CD14-positive monocyte (primary cell): ENCODE measurements at regions not wholly inside any gene's neighbourhood (a gene's known extent, or its start where the extent isn't known, plus 50 kb on each side); places are given as distances from the start of the nearest gene placed in this dataset.

Experiments used
- DNase-seq, 3 donors: peaks; one replicate each; pipeline ENCODE4 v3.0.0-alpha.2; 2011 to 2022
- H2AFZ ChIP-seq: 2 replicates; pipeline ENCODE4 v1.6.0; 2012; ENCODE audit warnings: mild to moderate bottlenecking, low read depth, low read length, inconsistent platforms; ENCODE audit not compliant: insufficient read depth, poor library complexity, severe bottlenecking
- H3K27ac ChIP-seq, 2 donors: 1 replicate in 1 of 2; 2 replicates in 1 of 2; pipeline ENCODE4 v1.5.1; 2012 to 2013; ENCODE audit warnings: low read length in 2 of 2, control low read depth in 1 of 2, inconsistent platforms in 1 of 2, low read depth in 1 of 2, mild to moderate bottlenecking in 1 of 2
- H3K27me3 ChIP-seq, 2 donors: one replicate each; pipeline versions ENCODE4 v1.6.0 to v1.6.1; 2011 to 2013; ENCODE audit warnings: low read length in 2 of 2; ENCODE audit not compliant: control insufficient read depth in 2 of 2, insufficient read depth in 2 of 2
- H3K36me3 ChIP-seq, 2 donors: replicated peaks in 1 of 2; 1 replicate in 1 of 2; 2 replicates in 1 of 2; pipeline versions ENCODE4 v1.5.1 to v1.6.1; 2012 to 2013; ENCODE audit warnings: low read length in 2 of 2, control low read depth in 1 of 2, inconsistent platforms in 1 of 2, mild to moderate bottlenecking in 1 of 2; ENCODE audit not compliant: insufficient read depth in 2 of 2, control insufficient read depth in 1 of 2
- H3K4me1 ChIP-seq, 2 donors: 1 replicate in 1 of 2; 2 replicates in 1 of 2; pipeline versions ENCODE4 v1.5.1 to v1.6.1; 2012 to 2013; ENCODE audit warnings: low read length in 2 of 2, control low read depth in 1 of 2, inconsistent platforms in 1 of 2, mild to moderate bottlenecking in 1 of 2, moderate library complexity in 1 of 2; ENCODE audit not compliant: insufficient read depth in 2 of 2, control insufficient read depth in 1 of 2
- H3K4me2 ChIP-seq: replicated peaks from 2 replicates; pipeline ENCODE3; 2012; ENCODE audit warnings: low read length, moderate library complexity, mild to moderate bottlenecking; ENCODE audit not compliant: poor library complexity, severe bottlenecking; ENCODE audit errors: extremely low read depth
- H3K4me3 ChIP-seq, 3 experiments: fragments of 200-600 bp in 1 of 3; sonication (generic) in 1 of 3; replicated peaks in 1 of 3; 1 replicate in 2 of 3; 2 replicates in 1 of 3; pipeline ENCODE4 v1.5.1; 2011 to 2013; ENCODE audit warnings: low read length in 3 of 3, mild to moderate bottlenecking in 3 of 3, control low read depth in 2 of 3, low read depth in 2 of 3, inconsistent platforms in 1 of 3, moderate library complexity in 1 of 3
- H3K79me2 ChIP-seq: 2 replicates; pipeline ENCODE4 v1.6.0; 2012; ENCODE audit warnings: mild to moderate bottlenecking, control low read depth, inconsistent platforms, low read length, moderate library complexity; ENCODE audit not compliant: insufficient read depth
- H3K9ac ChIP-seq: 2 replicates; pipeline ENCODE4 v1.6.0; 2017; ENCODE audit warnings: low read length, mild to moderate bottlenecking; ENCODE audit not compliant: insufficient read depth, poor library complexity, severe bottlenecking
- H3K9me3 ChIP-seq, 2 donors: replicated peaks in 1 of 2; 1 replicate in 1 of 2; 2 replicates in 1 of 2; pipeline versions ENCODE4 v1.5.1 to v1.6.1; 2012 to 2013; ENCODE audit warnings: low read length in 2 of 2, control low read depth in 1 of 2; ENCODE audit not compliant: control insufficient read depth in 1 of 2, insufficient read depth in 1 of 2
- H4K20me1 ChIP-seq: 2 replicates; pipeline ENCODE4 v1.6.0; 2012; ENCODE audit warnings: mild to moderate bottlenecking, low read length, control low read depth, moderate library complexity; ENCODE audit not compliant: insufficient read depth
- H3K27ac Mint-ChIP-seq, 7 donors: one replicate each; pipeline ENCODE4 v1.8.0; 2020; ENCODE audit warnings: mild to moderate bottlenecking in 7 of 7, mixed read lengths in 7 of 7, moderate library complexity in 6 of 7, inconsistent platforms in 2 of 7
- H3K27me3 Mint-ChIP-seq, 3 donors: one replicate each; pipeline ENCODE4 v1.8.0; 2021 to 2022; ENCODE audit warnings: low read depth in 3 of 3, mild to moderate bottlenecking in 3 of 3, mixed read lengths in 3 of 3, moderate library complexity in 3 of 3, inconsistent platforms in 1 of 3
- H3K36me3 Mint-ChIP-seq, 2 donors: one replicate each; pipeline ENCODE4 v1.8.0; 2020; ENCODE audit warnings: mixed read lengths in 2 of 2, inconsistent platforms in 1 of 2, mild to moderate bottlenecking in 1 of 2
- H3K4me1 Mint-ChIP-seq: one replicate; pipeline ENCODE4 v1.8.0; 2020; ENCODE audit warnings: mild to moderate bottlenecking, mixed read lengths
- H3K4me3 Mint-ChIP-seq, 2 donors: one replicate each; pipeline ENCODE4 v1.8.0; 2020; ENCODE audit warnings: mild to moderate bottlenecking in 2 of 2, mixed read lengths in 2 of 2, moderate library complexity in 1 of 2
- H3K9me3 Mint-ChIP-seq, 7 donors: one replicate each; pipeline ENCODE4 v1.8.0; 2020 to 2022; ENCODE audit warnings: mixed read lengths in 7 of 7, mild to moderate bottlenecking in 6 of 7, moderate library complexity in 6 of 7, inconsistent platforms in 2 of 7
- WGBS: methylation state at CpG from one replicate; pipeline ENCODE4 v1.1.5; 2013; ENCODE audit warnings: missing lambda C conversion rate; ENCODE audit not compliant: insufficient coverage; 5-methylcytosine and 5-hydroxymethylcytosine counted together
- intact Hi-C, 2 donors: fragments of 100-400 bp; cut with micrococcal nuclease; formaldehyde crosslinking; loops; one replicate each; pipeline versions ENCODE4 v1.15.0 to v1.15.1; 2023
- TF ChIP-seq, protein P1 (sequence below): fragments of 200-600 bp; IDR thresholded peaks from one replicate; pipeline ENCODE4 v1.8.0; 2022; ENCODE audit warnings: antibody characterized with exemption, mild to moderate bottlenecking

GRCh38 chr10:130805635-130806030 is 505.9 kb downstream of the TCERG1L start:
- Mint-ChIP-seq H3K9me3 (peaks cover 0 to 8% (median 3%) of the 10 kb centered on the region in 7 donors), H3K4me3 (no peak overlapping the region), H3K36me3 (no peaks in the 10 kb centered on the region), H3K27me3 (peaks cover 2 to 7% (median 2%) of the 10 kb centered on the region in 3 donors), H3K27ac (no peak overlapping the region), H3K4me1 (no peaks in the 10 kb centered on the region)
- intact Hi-C loops, result no loop called here
- 93% methylated on average over 6 of the region's 8 CpGs for WGBS
- Histone ChIP-seq H3K9ac (no peak overlapping the region), H3K4me1 (no peaks in the 10 kb centered on the region), H3K4me3 (no peak overlapping the region), H3K9me3 (no peaks in the 10 kb centered on the region), H3K79me2 (no peaks in the 10 kb centered on the region), H3K36me3 (no peaks in the 10 kb centered on the region), H3K27me3 (no peaks in the 10 kb centered on the region), H3K4me2 (no peak overlapping the region), H2AFZ (no peak overlapping the region), H4K20me1 (no peaks in the 10 kb centered on the region), H3K27ac (no peak overlapping the region)
- no peak for DNase-seq
- TF ChIP-seq, protein P1, sequence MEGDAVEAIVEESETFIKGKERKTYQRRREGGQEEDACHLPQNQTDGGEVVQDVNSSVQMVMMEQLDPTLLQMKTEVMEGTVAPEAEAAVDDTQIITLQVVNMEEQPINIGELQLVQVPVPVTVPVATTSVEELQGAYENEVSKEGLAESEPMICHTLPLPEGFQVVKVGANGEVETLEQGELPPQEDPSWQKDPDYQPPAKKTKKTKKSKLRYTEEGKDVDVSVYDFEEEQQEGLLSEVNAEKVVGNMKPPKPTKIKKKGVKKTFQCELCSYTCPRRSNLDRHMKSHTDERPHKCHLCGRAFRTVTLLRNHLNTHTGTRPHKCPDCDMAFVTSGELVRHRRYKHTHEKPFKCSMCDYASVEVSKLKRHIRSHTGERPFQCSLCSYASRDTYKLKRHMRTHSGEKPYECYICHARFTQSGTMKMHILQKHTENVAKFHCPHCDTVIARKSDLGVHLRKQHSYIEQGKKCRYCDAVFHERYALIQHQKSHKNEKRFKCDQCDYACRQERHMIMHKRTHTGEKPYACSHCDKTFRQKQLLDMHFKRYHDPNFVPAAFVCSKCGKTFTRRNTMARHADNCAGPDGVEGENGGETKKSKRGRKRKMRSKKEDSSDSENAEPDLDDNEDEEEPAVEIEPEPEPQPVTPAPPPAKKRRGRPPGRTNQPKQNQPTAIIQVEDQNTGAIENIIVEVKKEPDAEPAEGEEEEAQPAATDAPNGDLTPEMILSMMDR, result no peak

GRCh38 chr10:130806426-130806825 is 505.1 kb downstream of the TCERG1L start:
- Histone ChIP-seq H4K20me1 (no peaks in the 10 kb centered on the region), H3K27me3 (no peaks in the 10 kb centered on the region), H3K4me3 (no peak overlapping the region), H3K4me1 (no peaks in the 10 kb centered on the region), H3K36me3 (no peaks in the 10 kb centered on the region), H3K27ac (no peak overlapping the region), H3K9ac (no peak overlapping the region), H3K9me3 (no peaks in the 10 kb centered on the region), H3K4me2 (no peak overlapping the region), H3K79me2 (no peaks in the 10 kb centered on the region), H2AFZ (no peak overlapping the region)
- H3K27ac Mint-ChIP-seq, result no peak overlapping the region
- WGBS, result 93% methylated on average over 10 of the region's 12 CpGs
- peaks cover 0 to 8% (median 1%) of the 10 kb centered on the region in 7 donors for H3K9me3 Mint-ChIP-seq
- DNase-seq, result no peak
- intact Hi-C loops, result no loop called here
- TF ChIP-seq, protein P1, result no peak
- H3K36me3 Mint-ChIP-seq, result no peaks in the 10 kb centered on the region
- H3K4me1 Mint-ChIP-seq, result no peaks in the 10 kb centered on the region
- H3K4me3 Mint-ChIP-seq, result no peak overlapping the region
- peaks cover 2 to 7% (median 2%) of the 10 kb centered on the region in 3 donors for H3K27me3 Mint-ChIP-seq
